Colonic mucosa (tissue), 4 donors: ENCODE measurements at regions not wholly inside any gene's neighbourhood (a gene's known extent, or its start where the extent isn't known, plus 50 kb on each side); places are given as distances from the start of the nearest gene placed in this dataset.

ENCODE experiments used
- DNase-seq: peaks from one replicate; pipeline ENCODE4 v3.0.0-alpha.2; 2020
- H3K27ac ChIP-seq: fragments of 200-600 bp; one replicate; pipeline ENCODE4 v1.8.0; 2021
- H3K27me3 ChIP-seq: fragments of 200-600 bp; one replicate; pipeline ENCODE4 v1.8.0; 2021
- H3K36me3 ChIP-seq: fragments of 200-600 bp; one replicate; pipeline ENCODE4 v1.8.0; 2021
- H3K4me1 ChIP-seq: fragments of 200-600 bp; one replicate; pipeline ENCODE4 v1.8.0; 2021; ENCODE audit warnings: mild to moderate bottlenecking
- H3K4me3 ChIP-seq: fragments of 200-600 bp; one replicate; pipeline ENCODE4 v1.8.0; 2021
- H3K9ac ChIP-seq, 2 donors: one replicate each; pipeline ENCODE4 v1.7.0; 2013; ENCODE audit warnings: control low read depth in 2 of 2, low read depth in 2 of 2, low read length in 2 of 2
- H3K9me3 ChIP-seq: fragments of 200-600 bp; one replicate; pipeline ENCODE4 v1.8.0; 2021
- CTCF ChIP-seq: fragments of 200-600 bp; IDR thresholded peaks from one replicate; pipeline ENCODE4 v1.8.0; 2022; ENCODE audit warnings: antibody characterized with exemption, mild to moderate bottlenecking
- intact Hi-C: fragments of 100-400 bp; cut with DNase I; formaldehyde crosslinking; loops from one replicate; pipeline ENCODE4 v1.14.1; 2022
- donor health status: healthy.
- donor health status: DM: no; HTN: no; CAD: no.
- donor health status: DM: no; HTN: no; CAD: no.

GRCh38 chr4:171714791-171715454 is 98.3 kb upstream of the GALNTL6 start:
- no peak for TF ChIP-seq CTCF
- Histone ChIP-seq H3K9me3 (no peaks in the 10 kb centered on the region), H3K9ac (no peak overlapping the region), H3K4me3 (no peak overlapping the region), H3K27me3 (no peaks in the 10 kb centered on the region), H3K4me1 (no peaks in the 10 kb centered on the region), H3K36me3 (no peaks in the 10 kb centered on the region), H3K27ac (no peak overlapping the region)
- intact Hi-C loops: no loop called here
- no peak for DNase-seq

DNA sequence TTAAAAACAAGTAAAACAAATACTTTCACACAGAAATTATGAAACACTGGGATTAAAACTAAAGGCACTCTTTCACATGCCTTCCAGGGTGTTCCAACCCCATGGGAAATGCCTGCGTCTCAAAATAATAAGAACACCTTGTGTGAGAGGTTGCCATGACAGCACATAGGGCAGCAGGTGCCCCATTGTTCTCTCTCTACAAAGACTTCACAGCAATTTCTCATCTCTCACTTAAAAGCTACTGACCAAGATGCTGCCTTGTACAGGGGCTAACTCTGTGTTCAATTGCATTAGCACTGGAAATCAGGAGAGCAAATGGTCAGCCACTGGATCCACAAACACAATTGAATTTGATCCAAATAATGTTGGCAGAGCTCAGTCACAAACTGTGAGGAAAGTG is 102.5 kb upstream of the GALNTL6 start:
- no peak overlapping the region for H3K27ac ChIP-seq
- intact Hi-C loops: no loop called here
- DNase-seq: no peak
- no peaks in the 10 kb centered on the region for H3K4me1 ChIP-seq
- no peak for TF ChIP-seq CTCF
- no peaks in the 10 kb centered on the region for H3K9me3 ChIP-seq
- no peak overlapping the region for H3K4me3 ChIP-seq
- no peaks in the 10 kb centered on the region for H3K36me3 ChIP-seq
- H3K9ac ChIP-seq: no peak overlapping the region
- H3K27me3 ChIP-seq: no peaks in the 10 kb centered on the region

GRCh38 chr4:171676555-171677215 is 136.5 kb upstream of the GALNTL6 start:
- H3K4me1 ChIP-seq: no peaks in the 10 kb centered on the region
- H3K27ac ChIP-seq: no peak overlapping the region
- H3K9me3 ChIP-seq: no peaks in the 10 kb centered on the region
- no peaks in the 10 kb centered on the region for H3K27me3 ChIP-seq
- H3K36me3 ChIP-seq: no peaks in the 10 kb centered on the region
- intact Hi-C loops: no loop called here
- H3K4me3 ChIP-seq: no peak overlapping the region
- DNase-seq: no peak
- no peak overlapping the region for H3K9ac ChIP-seq
- no peak for TF ChIP-seq CTCF

GRCh38 chr4:171674781-171675180 is 138.4 kb upstream of the GALNTL6 start:
- Histone ChIP-seq H3K27me3 (no peaks in the 10 kb centered on the region), H3K4me3 (no peak overlapping the region), H3K36me3 (no peaks in the 10 kb centered on the region), H3K4me1 (no peaks in the 10 kb centered on the region), H3K9ac (no peak overlapping the region), H3K27ac (no peak overlapping the region), H3K9me3 (no peaks in the 10 kb centered on the region)
- intact Hi-C loops: no loop called here
- no peak for DNase-seq
- TF ChIP-seq CTCF: no peak

DNA sequence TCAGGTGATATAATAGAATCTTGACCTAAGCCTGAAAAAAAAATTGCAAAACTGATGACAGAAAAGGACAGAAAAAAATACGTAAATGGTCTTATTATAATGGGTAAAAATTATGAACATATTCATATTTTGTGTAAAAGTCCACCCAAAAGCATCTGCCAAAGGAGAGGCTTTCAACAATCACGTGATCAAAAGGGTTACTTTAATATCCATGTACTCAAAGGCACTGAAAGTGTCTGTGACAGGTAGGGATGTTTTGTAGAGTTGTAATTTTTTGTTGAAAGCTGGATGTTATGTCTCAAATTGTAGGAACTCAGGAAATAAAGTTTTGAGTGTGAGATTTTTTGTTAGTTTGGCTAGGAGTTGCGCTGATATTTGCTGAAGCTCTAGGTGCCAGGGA is 144.8 kb upstream of the GALNTL6 start:
- Histone ChIP-seq H3K36me3 (no peaks in the 10 kb centered on the region), H3K4me3 (no peak overlapping the region), H3K9me3 (no peaks in the 10 kb centered on the region), H3K9ac (no peak overlapping the region), H3K27me3 (no peaks in the 10 kb centered on the region), H3K4me1 (no peaks in the 10 kb centered on the region), H3K27ac (no peak overlapping the region)
- intact Hi-C loops: no loop called here
- DNase-seq: no peak
- no peak for TF ChIP-seq CTCF
